Left lung (tissue), 4 donors: ENCODE measurements at regions not wholly inside any gene's neighbourhood (a gene's known extent, or its start where the extent isn't known, plus 50 kb on each side); places are given as distances from the start of the nearest gene placed in this dataset.

Experiments used
- ATAC-seq: fragments of 200-7000 bp; cut with Tn5 transposase; one replicate; pipeline ENCODE4 v1.9.1; 2020; ENCODE audit warnings: moderate library complexity
- DNase-seq, 4 donors: peaks; one replicate each; pipeline ENCODE4 v3.0.0-alpha.2; 2013 to 2020
- H3K27ac ChIP-seq, 2 donors: fragments of 200-600 bp; sonication (generic) in 1 of 2; one replicate each; pipeline versions ENCODE4 v1.5.0 to v1.8.0; 2020 to 2021
- H3K27me3 ChIP-seq, 2 donors: fragments of 200-600 bp; sonication (generic) in 1 of 2; one replicate each; pipeline versions ENCODE4 v1.5.0 to v1.8.0; 2020 to 2021
- H3K36me3 ChIP-seq, 2 donors: fragments of 200-600 bp; sonication (generic) in 1 of 2; one replicate each; pipeline versions ENCODE4 v1.5.0 to v1.8.0; 2020 to 2021
- H3K4me1 ChIP-seq, 2 donors: fragments of 200-600 bp; one replicate each; pipeline ENCODE4 v1.8.0; 2021
- H3K4me3 ChIP-seq, 2 donors: fragments of 200-600 bp; sonication (generic) in 1 of 2; one replicate each; pipeline versions ENCODE4 v1.5.0 to v1.8.0; 2020 to 2021; ENCODE audit warnings: mild to moderate bottlenecking in 1 of 2
- H3K9me3 ChIP-seq, 2 donors: fragments of 200-600 bp; sonication (generic) in 1 of 2; one replicate each; pipeline versions ENCODE4 v1.5.0 to v1.8.0; 2020 to 2021
- intact Hi-C, 2 donors: fragments of 100-400 bp; cut with DNase I; formaldehyde crosslinking; loops; one replicate each; pipeline versions ENCODE4 v1.11.2 to v1.14.2; 2022
- TF ChIP-seq, protein P1 (sequence below), 2 donors: fragments of 200-600 bp; sonication (generic) in 1 of 2; IDR thresholded peaks; one replicate each; pipeline versions ENCODE4 v1.5.0 to v1.8.0; 2021; ENCODE audit warnings: antibody characterized with exemption in 2 of 2
- donor health status: DM: no; HTN: yes; CAD: no.
- donor health status: DM: no; HTN: no; CAD: no.

DNA sequence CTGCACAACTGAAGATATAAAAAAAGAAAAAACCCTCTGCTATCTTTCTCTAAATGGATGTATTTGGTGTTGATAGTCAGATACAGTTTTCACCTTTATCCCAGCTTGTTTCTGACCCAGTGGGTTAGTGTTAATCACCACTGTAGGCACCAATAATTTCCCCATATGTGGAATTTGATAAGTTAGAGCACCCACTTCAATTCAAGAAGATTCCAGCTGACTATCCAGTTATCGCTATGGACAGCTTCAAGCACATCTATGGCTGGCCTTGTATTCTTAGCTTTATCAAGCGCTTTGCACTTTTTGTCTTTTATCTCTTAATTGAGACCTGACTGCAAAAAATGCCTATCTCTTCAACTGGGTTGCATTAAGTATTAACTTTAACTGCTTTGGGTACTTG is 200.4 kb downstream of the NR4A2 start:
- H3K9me3 ChIP-seq: no peaks in the 10 kb centered on the region
- H3K27ac ChIP-seq: no peak overlapping the region
- no peaks in the 10 kb centered on the region for H3K27me3 ChIP-seq
- TF ChIP-seq, protein P1, sequence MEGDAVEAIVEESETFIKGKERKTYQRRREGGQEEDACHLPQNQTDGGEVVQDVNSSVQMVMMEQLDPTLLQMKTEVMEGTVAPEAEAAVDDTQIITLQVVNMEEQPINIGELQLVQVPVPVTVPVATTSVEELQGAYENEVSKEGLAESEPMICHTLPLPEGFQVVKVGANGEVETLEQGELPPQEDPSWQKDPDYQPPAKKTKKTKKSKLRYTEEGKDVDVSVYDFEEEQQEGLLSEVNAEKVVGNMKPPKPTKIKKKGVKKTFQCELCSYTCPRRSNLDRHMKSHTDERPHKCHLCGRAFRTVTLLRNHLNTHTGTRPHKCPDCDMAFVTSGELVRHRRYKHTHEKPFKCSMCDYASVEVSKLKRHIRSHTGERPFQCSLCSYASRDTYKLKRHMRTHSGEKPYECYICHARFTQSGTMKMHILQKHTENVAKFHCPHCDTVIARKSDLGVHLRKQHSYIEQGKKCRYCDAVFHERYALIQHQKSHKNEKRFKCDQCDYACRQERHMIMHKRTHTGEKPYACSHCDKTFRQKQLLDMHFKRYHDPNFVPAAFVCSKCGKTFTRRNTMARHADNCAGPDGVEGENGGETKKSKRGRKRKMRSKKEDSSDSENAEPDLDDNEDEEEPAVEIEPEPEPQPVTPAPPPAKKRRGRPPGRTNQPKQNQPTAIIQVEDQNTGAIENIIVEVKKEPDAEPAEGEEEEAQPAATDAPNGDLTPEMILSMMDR (IDR thresholded peaks at IDR 0.05): no peak
- H3K4me1 ChIP-seq: no peaks in the 10 kb centered on the region
- no peaks in the 10 kb centered on the region for H3K36me3 ChIP-seq
- DNase-seq: no peak
- intact Hi-C loops: no loop called here
- H3K4me3 ChIP-seq: no peak overlapping the region
- ATAC-seq: no peak

DNA sequence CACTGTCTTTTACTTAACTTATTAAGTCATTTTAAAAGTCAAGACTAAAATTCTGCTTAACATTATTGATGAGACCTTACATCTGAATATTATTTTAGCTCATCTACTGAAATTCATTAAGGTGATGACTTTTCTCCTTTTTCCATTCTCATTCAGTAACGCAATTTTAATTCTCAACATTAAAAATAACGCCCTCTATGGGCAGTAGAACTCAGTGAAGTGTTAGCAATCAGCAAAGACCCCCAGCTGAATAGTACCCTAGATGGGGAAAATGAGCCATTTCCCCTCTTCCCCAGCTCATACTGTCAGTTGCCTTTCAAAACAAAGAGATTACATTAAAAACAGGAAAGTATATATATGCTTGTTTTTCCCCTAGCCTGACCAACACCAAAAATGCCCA is 203.3 kb downstream of the NR4A2 start:
- DNase-seq (no peak), ATAC-seq (no peak)
- Histone ChIP-seq H3K27ac (no peak overlapping the region), H3K4me3 (no peak overlapping the region), H3K4me1 (no peaks in the 10 kb centered on the region), H3K27me3 (no peaks in the 10 kb centered on the region), H3K36me3 (no peaks in the 10 kb centered on the region), H3K9me3 (no peaks in the 10 kb centered on the region)
- TF ChIP-seq, protein P1 (IDR thresholded peaks at IDR 0.05): no peak
- intact Hi-C loops: no loop called here

DNA sequence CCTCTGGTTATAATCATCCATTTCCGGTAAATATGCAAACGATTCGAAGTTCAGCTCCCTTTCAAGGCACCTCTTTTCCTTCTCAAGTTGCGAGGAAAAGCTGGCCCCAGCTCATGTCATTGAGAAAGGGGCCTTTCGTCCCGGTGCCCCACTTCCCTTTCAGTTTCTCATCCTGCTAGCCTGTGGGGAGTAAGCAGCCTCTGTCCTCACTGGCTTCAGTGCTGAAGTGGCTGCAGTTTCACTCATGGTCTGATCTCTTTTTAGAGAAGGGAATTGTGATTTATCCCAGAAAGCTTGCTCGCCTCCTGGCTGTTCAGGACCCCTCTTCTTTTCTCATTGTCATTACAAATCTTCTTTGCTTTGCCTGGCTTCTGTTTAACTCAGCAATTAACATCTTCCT is 207.5 kb downstream of the NR4A2 start:
- ATAC-seq: no peak
- H3K36me3 ChIP-seq: no peaks in the 10 kb centered on the region
- no peak for DNase-seq
- H3K4me1 ChIP-seq: no peaks in the 10 kb centered on the region
- no peak overlapping the region for H3K27ac ChIP-seq
- intact Hi-C loops: no loop called here
- no peaks in the 10 kb centered on the region for H3K27me3 ChIP-seq
- H3K4me3 ChIP-seq: no peak overlapping the region
- TF ChIP-seq, protein P1 (IDR thresholded peaks at IDR 0.05): no peak
- H3K9me3 ChIP-seq: peaks cover 0 to 7% of the 10 kb centered on the region in 2 donors

DNA sequence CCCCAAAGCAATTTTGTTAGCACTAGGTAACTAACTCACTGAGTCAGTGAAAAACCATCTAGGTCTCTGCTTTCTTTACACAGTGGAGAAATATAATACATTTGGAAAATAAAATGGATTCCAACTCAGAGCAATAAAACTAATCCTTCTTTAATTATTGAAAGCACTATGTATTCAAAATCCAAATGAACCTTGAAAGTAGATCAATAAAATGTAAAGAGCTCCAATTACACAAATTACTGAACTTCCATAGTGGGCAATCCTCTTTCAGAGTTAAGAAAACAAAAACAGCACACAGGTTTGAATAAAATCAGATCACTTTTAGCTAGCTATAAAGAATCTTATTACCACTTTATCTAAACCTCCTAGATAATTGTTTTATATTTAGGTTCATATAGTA is 208.1 kb downstream of the NR4A2 start:
- H3K9me3 ChIP-seq: peaks cover 0 to 7% of the 10 kb centered on the region in 2 donors
- intact Hi-C loops: no loop called here
- H3K27ac ChIP-seq: no peak overlapping the region
- no peak for DNase-seq
- no peak overlapping the region for H3K4me3 ChIP-seq
- no peaks in the 10 kb centered on the region for H3K36me3 ChIP-seq
- no peaks in the 10 kb centered on the region for H3K27me3 ChIP-seq
- H3K4me1 ChIP-seq: no peaks in the 10 kb centered on the region
- TF ChIP-seq, protein P1 (IDR thresholded peaks at IDR 0.05): no peak
- no peak for ATAC-seq

DNA sequence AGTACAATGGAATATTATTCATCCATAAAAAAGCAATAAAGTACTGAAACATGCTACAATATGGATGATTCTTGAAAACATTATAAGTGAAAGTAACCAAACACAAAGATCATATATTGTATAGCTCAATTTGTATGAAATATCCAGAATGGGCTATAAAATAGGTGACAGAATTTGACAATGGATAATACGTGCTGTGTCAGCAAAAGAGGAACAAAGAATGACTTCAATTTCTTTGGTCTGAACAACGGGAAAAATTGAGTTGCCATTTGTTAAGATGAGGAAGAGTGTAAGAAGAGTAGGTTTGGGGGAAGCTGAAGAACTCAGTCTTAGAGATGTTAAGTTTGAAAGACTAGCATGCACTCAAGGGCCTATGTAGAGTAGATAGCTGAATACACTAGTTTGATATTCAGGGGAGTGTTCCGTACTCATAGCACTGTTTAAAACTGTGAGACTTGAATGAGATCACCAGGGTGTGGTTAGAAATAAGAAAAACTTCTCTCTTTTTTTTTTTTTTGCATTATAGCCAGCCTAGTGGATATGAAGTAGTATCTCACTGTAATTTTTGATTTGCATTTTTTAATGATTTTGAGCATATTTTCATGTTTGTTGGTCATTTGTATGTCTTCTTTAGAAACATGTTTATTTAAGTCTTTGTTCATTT is 213.6 kb downstream of the NR4A2 start:
- Histone ChIP-seq H3K9me3 (peaks cover 0 to 7% of the 10 kb centered on the region in 2 donors), H3K36me3 (no peaks in the 10 kb centered on the region), H3K27me3 (no peaks in the 10 kb centered on the region), H3K27ac (no peak overlapping the region), H3K4me1 (no peaks in the 10 kb centered on the region), H3K4me3 (no peak overlapping the region)
- no peak for ATAC-seq
- no peak for DNase-seq
- intact Hi-C loops: no loop called here
- TF ChIP-seq, protein P1 (IDR thresholded peaks at IDR 0.05): no peak
